Left ventricle myocardium superior (tissue), 1 donor: ENCODE measurements at regions not wholly inside any gene's neighbourhood (a gene's known extent, or its start where the extent isn't known, plus 50 kb on each side); places are given as distances from the start of the nearest gene placed in this dataset.

Source experiments
- ATAC-seq: fragments of 200-7000 bp; cut with Tn5 transposase; one replicate; pipeline ENCODE4 v1.9.1; 2020; ENCODE audit warnings: mild to moderate bottlenecking, moderate library complexity
- DNase-seq: peaks from one replicate; pipeline ENCODE4 v3.0.0-alpha.2; 2020
- intact Hi-C: fragments of 100-400 bp; cut with micrococcal nuclease; formaldehyde crosslinking; loops from one replicate; pipeline ENCODE4 v1.11.0; 2022
- donor health status: DM: no; HTN: yes; CAD: no; lungs with severe emphysema.

GRCh38 chr3:61311044-61311443 lies 59.8 kb upstream of the FHIT start:
- ATAC-seq = no peak
- intact Hi-C loops = no loop called here

GRCh38 chr3:61315871-61316270 lies 64.6 kb upstream of the FHIT start:
- intact Hi-C loops = no loop called here
- ATAC-seq (peak; percentile 71), DNase-seq (peak; percentile 40)

More at GRCh38 chr3:61311044-61311443, 59.8 kb upstream of the FHIT start:
- no peak for DNase-seq

- intact Hi-C loops = no loop called here
- DNase-seq = no peak
- ATAC-seq = no peak
Measured at GRCh38 chr3:61323094-61323493, 71.8 kb upstream of the FHIT start.

GRCh38 chr3:61331929-61332552 lies 80.8 kb upstream of the FHIT start:
- intact Hi-C loops = no loop called here
- DNase-seq (no peak), ATAC-seq (no peak)

GRCh38 chr3:61333192-61333961 lies 82.1 kb upstream of the FHIT start:
- no peak for DNase-seq
- ATAC-seq = no peak
- intact Hi-C loops = no loop called here

GRCh38 chr3:61334783-61335182 lies 83.5 kb upstream of the FHIT start:
- intact Hi-C loops = no loop called here
- ATAC-seq = no peak
- no peak for DNase-seq

GRCh38 chr3:61340931-61341461 lies 89.7 kb upstream of the FHIT start:
- ATAC-seq (no peak), DNase-seq (no peak)
- intact Hi-C loops = no loop called here

GRCh38 chr3:61343543-61343942 lies 92.3 kb upstream of the FHIT start:
- DNase-seq = no peak
- intact Hi-C loops = no loop called here
- no peak for ATAC-seq

GRCh38 chr3:61345020-61345419 lies 93.8 kb upstream of the FHIT start:
- ATAC-seq (no peak), DNase-seq (no peak)
- intact Hi-C loops = no loop called here

GRCh38 chr3:61347981-61348380 lies 96.7 kb upstream of the FHIT start:
- intact Hi-C loops = no loop called here
- ATAC-seq (peak; percentile 24), DNase-seq (no peak)

- intact Hi-C loops = no loop called here
- DNase-seq = no peak
- ATAC-seq = no peak
Measured at GRCh38 chr3:61349717-61350116, 98.5 kb upstream of the FHIT start.

GRCh38 chr3:61350782-61351309 lies 99.6 kb upstream of the FHIT start:
- intact Hi-C loops = no loop called here
- DNase-seq = no peak
- ATAC-seq = no peak

GRCh38 chr3:61352306-61352705 lies 101.1 kb upstream of the FHIT start:
- DNase-seq (no peak), ATAC-seq (no peak)
- intact Hi-C loops = no loop called here

GRCh38 chr3:61353382-61353781 lies 102.1 kb upstream of the FHIT start:
- no peak for DNase-seq
- intact Hi-C loops = no loop called here
- ATAC-seq = peak; percentile 44

- no peak for ATAC-seq
Measured at GRCh38 chr3:61354604-61355003, 103.4 kb upstream of the FHIT start.

GRCh38 chr3:61356685-61357084 lies 105.4 kb upstream of the FHIT start:
- intact Hi-C loops = no loop called here
- ATAC-seq = no peak
- no peak for DNase-seq

More at GRCh38 chr3:61354604-61355003, 103.4 kb upstream of the FHIT start:
- no peak for DNase-seq
- intact Hi-C loops = no loop called here

GRCh38 chr3:61357902-61358301 lies 106.7 kb upstream of the FHIT start:
- DNase-seq (no peak), ATAC-seq (peak; percentile 12)
- intact Hi-C loops = no loop called here

- DNase-seq (peak; percentile 80), ATAC-seq (peak; percentile 99)
- intact Hi-C loops = no loop called here
Measured at GRCh38 chr3:61358364-61358763, 107.1 kb upstream of the FHIT start.

GRCh38 chr3:61360297-61360965 lies 109.2 kb upstream of the FHIT start:
- ATAC-seq (no peak), DNase-seq (no peak)
- intact Hi-C loops = no loop called here

- intact Hi-C loops = no loop called here
- ATAC-seq (no peak), DNase-seq (no peak)
Measured at GRCh38 chr3:61369678-61370077, 118.4 kb upstream of the FHIT start.
